GM08714 (cell line): ENCODE measurements at regions not wholly inside any gene's neighbourhood (a gene's known extent, or its start where the extent isn't known, plus 50 kb on each side); places are given as distances from the start of the nearest gene placed in this dataset.

Experiments
- H3K4me3 ChIP-seq: fragments of 200-500 bp; sonication (Bioruptor generic); 2 replicates; pipeline ENCODE4 v1.5.1; 2014; ENCODE audit warnings: mild to moderate bottlenecking, low read length, inconsistent platforms
- ZNF274 ChIP-seq: IDR thresholded peaks from 2 replicates; pipeline ENCODE4 v1.6.1; 2012; ENCODE audit warnings: mild to moderate bottlenecking, low read depth, low read length

- no peak for TF ChIP-seq ZNF274
- no peak overlapping the region for H3K4me3 ChIP-seq
Measured at GRCh38 chr13:92938486-92939020, 288.1 kb upstream of the GPC6 start.

GRCh38 chr13:92941167-92941566 is 285.4 kb upstream of the GPC6 start:
- TF ChIP-seq ZNF274: no peak
- H3K4me3 ChIP-seq: no peak overlapping the region

- no peak overlapping the region for H3K4me3 ChIP-seq
- no peak for TF ChIP-seq ZNF274
Measured at GRCh38 chr13:92947770-92948434, 278.7 kb upstream of the GPC6 start.

GRCh38 chr13:92950771-92951170 is 275.8 kb upstream of the GPC6 start:
- TF ChIP-seq ZNF274: no peak
- H3K4me3 ChIP-seq: no peak overlapping the region

- TF ChIP-seq ZNF274: no peak
- no peak overlapping the region for H3K4me3 ChIP-seq
Measured at GRCh38 chr13:92951273-92951890, 275.2 kb upstream of the GPC6 start.

GRCh38 chr13:92952161-92952560 is 274.4 kb upstream of the GPC6 start:
- H3K4me3 ChIP-seq: no peak overlapping the region
- no peak for TF ChIP-seq ZNF274

- no peak for TF ChIP-seq ZNF274
- H3K4me3 ChIP-seq: no peak overlapping the region
Measured at GRCh38 chr13:92954746-92955145, 271.9 kb upstream of the GPC6 start.

GRCh38 chr13:92959790-92960189 is 266.8 kb upstream of the GPC6 start:
- no peak overlapping the region for H3K4me3 ChIP-seq
- no peak for TF ChIP-seq ZNF274

GRCh38 chr13:92963029-92963428 is 263.6 kb upstream of the GPC6 start:
- TF ChIP-seq ZNF274: no peak
- H3K4me3 ChIP-seq: no peak overlapping the region

- TF ChIP-seq ZNF274: no peak
Measured at GRCh38 chr13:92966341-92966740, 260.3 kb upstream of the GPC6 start.

GRCh38 chr13:92966900-92967299 is 259.7 kb upstream of the GPC6 start:
- H3K4me3 ChIP-seq: no peak overlapping the region

More at GRCh38 chr13:92966341-92966740, 260.3 kb upstream of the GPC6 start:
- H3K4me3 ChIP-seq: no peak overlapping the region

GRCh38 chr13:92967923-92968322 is 258.7 kb upstream of the GPC6 start:
- H3K4me3 ChIP-seq: no peak overlapping the region
- TF ChIP-seq ZNF274: no peak

More at GRCh38 chr13:92966900-92967299, 259.7 kb upstream of the GPC6 start:
- no peak for TF ChIP-seq ZNF274

- no peak for TF ChIP-seq ZNF274
Measured at GRCh38 chr13:92972751-92973150, 253.9 kb upstream of the GPC6 start.

GRCh38 chr13:92974905-92975429 is 251.6 kb upstream of the GPC6 start:
- no peak for TF ChIP-seq ZNF274
- no peak overlapping the region for H3K4me3 ChIP-seq

More at GRCh38 chr13:92972751-92973150, 253.9 kb upstream of the GPC6 start:
- no peak overlapping the region for H3K4me3 ChIP-seq

GRCh38 chr13:92976657-92977056 is 249.9 kb upstream of the GPC6 start:
- H3K4me3 ChIP-seq: no peak overlapping the region
- TF ChIP-seq ZNF274: no peak
